C4-2B (cell line): ENCODE measurements at regions not wholly inside any gene's neighbourhood (a gene's known extent, or its start where the extent isn't known, plus 50 kb on each side); places are given as distances from the start of the nearest gene placed in this dataset.

Experiments used
- CTCF ChIP-seq: fragments of 450-650 bp; conservative IDR thresholded peaks from 2 replicates; pipeline ENCODE4 v1.5.1; 2017; ENCODE audit warnings: mild to moderate bottlenecking
- ZFX ChIP-seq: fragments of 450-650 bp; IDR thresholded peaks from 2 replicates; pipeline ENCODE4 v1.6.1; 2017

GRCh38 chr5:56479696-56480077 is 246.6 kb upstream of the ANKRD55 start:
- TF ChIP-seq CTCF (no peak), ZFX (no peak)
